GM23338 (cell line): ENCODE measurements at regions not wholly inside any gene's neighbourhood (a gene's known extent, or its start where the extent isn't known, plus 50 kb on each side); places are given as distances from the start of the nearest gene placed in this dataset.

Experiments used
- ATAC-seq: fragments of 200-7000 bp; cut with Tn5 transposase; 3 replicates; pipeline ENCODE4 v1.9.1; 2020
- DNase-seq: peaks from one replicate; pipeline ENCODE4 v3.0.0-alpha.2; 2015; ENCODE audit warnings: low spot score
- H2AFZ ChIP-seq: fragments of 200-600 bp; sonication (generic); 2 replicates; pipeline ENCODE4 v1.8.0; 2016; ENCODE audit warnings: antibody characterized with exemption, mild to moderate bottlenecking, moderate library complexity
- H3F3A ChIP-seq: fragments of 200-600 bp; sonication (generic); replicated peaks from 2 replicates; pipeline ENCODE4 v1.8.0; 2017; ENCODE audit warnings: antibody characterized with exemption, mixed run types, low read depth
- H3K27ac ChIP-seq: fragments of 200-600 bp; sonication (generic); 2 replicates; pipeline ENCODE4 v1.6.1; 2016; ENCODE audit warnings: low read depth
- H3K27me3 ChIP-seq: fragments of 200-600 bp; sonication (generic); 2 replicates; pipeline ENCODE4 v1.8.0; 2016; ENCODE audit warnings: mild to moderate bottlenecking, mixed run types, moderate library complexity; ENCODE audit not compliant: insufficient read depth
- H3K36me3 ChIP-seq: fragments of 200-600 bp; sonication (generic); 2 replicates; pipeline ENCODE4 v1.8.0; 2016; ENCODE audit warnings: mild to moderate bottlenecking; ENCODE audit not compliant: insufficient read depth
- H3K4me1 ChIP-seq: fragments of 200-600 bp; sonication (generic); 2 replicates; pipeline ENCODE4 v1.8.0; 2016; ENCODE audit warnings: mild to moderate bottlenecking, moderate library complexity; ENCODE audit not compliant: insufficient read depth
- H3K4me2 ChIP-seq: fragments of 200-600 bp; sonication (generic); 2 replicates; pipeline ENCODE4 v1.7.1; 2017; ENCODE audit warnings: mixed run types
- H3K4me3 ChIP-seq: fragments of 200-600 bp; sonication (generic); 2 replicates; pipeline ENCODE4 v1.6.1; 2016; ENCODE audit warnings: mixed run types
- H3K79me2 ChIP-seq: fragments of 200-600 bp; sonication (generic); replicated peaks from 2 replicates; pipeline ENCODE4 v1.8.0; 2017; ENCODE audit warnings: mild to moderate bottlenecking; ENCODE audit not compliant: insufficient read depth
- H3K9me2 ChIP-seq: fragments of 200-600 bp; sonication (generic); 2 replicates; pipeline ENCODE4 v1.8.0; 2017; ENCODE audit not compliant: insufficient read depth
- H4K20me1 ChIP-seq: fragments of 200-600 bp; sonication (generic); replicated peaks from 2 replicates; pipeline ENCODE4 v1.8.0; 2017; ENCODE audit warnings: mild to moderate bottlenecking; ENCODE audit not compliant: insufficient read depth
- H3K27ac Mint-ChIP-seq: 2 replicates; pipeline ENCODE4 v1.8.0; 2020; ENCODE audit warnings: inconsistent platforms, mild to moderate bottlenecking, moderate library complexity, mixed read lengths
- H3K27me3 Mint-ChIP-seq: 3 replicates; pipeline ENCODE4 v1.8.0; 2022; ENCODE audit warnings: low read depth, mild to moderate bottlenecking, moderate library complexity, mixed read lengths, inconsistent platforms; ENCODE audit not compliant: insufficient read depth, poor library complexity
- H3K36me3 Mint-ChIP-seq: 3 replicates; pipeline ENCODE4 v1.8.0; 2021; ENCODE audit warnings: low read depth, mild to moderate bottlenecking, inconsistent platforms, moderate library complexity, mixed read lengths
- H3K4me1 Mint-ChIP-seq: 3 replicates; pipeline ENCODE4 v1.8.0; 2020; ENCODE audit warnings: mild to moderate bottlenecking, inconsistent platforms, mixed read lengths
- H3K4me3 Mint-ChIP-seq: 3 replicates; pipeline ENCODE4 v1.8.0; 2021; ENCODE audit warnings: moderate library complexity, mild to moderate bottlenecking, inconsistent platforms, mixed read lengths
- H3K9me3 Mint-ChIP-seq: 3 replicates; pipeline ENCODE4 v1.8.0; 2020; ENCODE audit warnings: moderate library complexity, mild to moderate bottlenecking, inconsistent platforms, mixed read lengths
- CREB1 ChIP-seq: fragments of 250-450 bp; sonication (Bioruptor Pico); IDR thresholded peaks from 2 replicates; pipeline ENCODE4 v1.5.0; 2020; ENCODE audit warnings: low read depth, mild to moderate bottlenecking, moderate library complexity
- EZH2 ChIP-seq: fragments of 200-600 bp; sonication (generic); IDR thresholded peaks from one replicate; pipeline ENCODE4 v1.8.0; 2017; ENCODE audit warnings: antibody characterized with exemption, mild to moderate bottlenecking, low read depth; ENCODE audit not compliant: unreplicated experiment
- JUNB ChIP-seq: IDR thresholded peaks from one replicate; pipeline ENCODE4 v1.6.1; 2016; ENCODE audit warnings: antibody characterized with exemption; ENCODE audit not compliant: unreplicated experiment
- NANOG ChIP-seq: IDR thresholded peaks from 2 replicates; pipeline ENCODE4 v1.6.1; 2016; ENCODE audit warnings: antibody characterized with exemption, borderline replicate concordance
- ZNF331 ChIP-seq: fragments of 250-450 bp; sonication (Bioruptor Pico); IDR thresholded peaks from 2 replicates; pipeline ENCODE4 v1.5.0; 2020; ENCODE audit warnings: low read depth, mild to moderate bottlenecking, moderate library complexity
- TF ChIP-seq, protein P1 (sequence below): fragments of 250-450 bp; sonication (Bioruptor Pico); IDR thresholded peaks from 2 replicates; pipeline ENCODE4 v1.5.0; 2020; ENCODE audit warnings: mild to moderate bottlenecking, moderate library complexity
- TF ChIP-seq, protein P2 (sequence below): IDR thresholded peaks from one replicate; pipeline ENCODE4 v1.6.1; 2018; ENCODE audit warnings: antibody characterized with exemption; ENCODE audit not compliant: unreplicated experiment
- TF ChIP-seq, protein P3 (sequence below), 2 experiments: fragments of 200-600 bp in 1 of 2; sonication (generic) in 1 of 2; conservative IDR thresholded peaks; 2 replicates each; pipeline versions ENCODE4 v1.5.1 to v1.6.1; 2016 to 2017; ENCODE audit warnings: antibody characterized with exemption in 2 of 2, low read depth in 2 of 2, mild to moderate bottlenecking in 2 of 2, moderate library complexity in 1 of 2

DNA sequence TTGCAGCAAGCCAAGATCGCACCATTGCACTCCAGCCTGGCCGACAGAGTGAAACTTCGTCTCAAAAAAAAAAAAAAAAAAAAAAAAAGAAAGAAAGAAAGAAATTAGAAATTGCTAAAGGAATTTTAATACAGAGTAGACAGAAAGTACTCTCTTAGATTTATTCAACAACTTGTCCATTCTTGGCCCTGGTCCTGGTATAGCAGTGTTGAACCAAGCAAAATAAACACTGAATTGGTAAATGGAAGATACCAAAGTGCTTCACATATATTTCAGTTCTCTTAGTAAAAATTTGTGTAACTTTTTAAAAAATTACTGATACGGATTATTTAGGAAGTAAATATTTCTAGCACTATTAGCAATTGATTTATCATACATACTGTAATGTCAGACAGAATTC, 165.9 kb upstream of the TLL1 start:
- H3K4me1 ChIP-seq: no peaks in the 10 kb centered on the region
- H3K27ac Mint-ChIP-seq: no peak overlapping the region
- TF ChIP-seq ZNF331 (no peak), JUNB (no peak), EZH2 (no peak), CREB1 (CRISPR knock-in tag) (no peak), NANOG (no peak)
- TF ChIP-seq, protein P1, sequence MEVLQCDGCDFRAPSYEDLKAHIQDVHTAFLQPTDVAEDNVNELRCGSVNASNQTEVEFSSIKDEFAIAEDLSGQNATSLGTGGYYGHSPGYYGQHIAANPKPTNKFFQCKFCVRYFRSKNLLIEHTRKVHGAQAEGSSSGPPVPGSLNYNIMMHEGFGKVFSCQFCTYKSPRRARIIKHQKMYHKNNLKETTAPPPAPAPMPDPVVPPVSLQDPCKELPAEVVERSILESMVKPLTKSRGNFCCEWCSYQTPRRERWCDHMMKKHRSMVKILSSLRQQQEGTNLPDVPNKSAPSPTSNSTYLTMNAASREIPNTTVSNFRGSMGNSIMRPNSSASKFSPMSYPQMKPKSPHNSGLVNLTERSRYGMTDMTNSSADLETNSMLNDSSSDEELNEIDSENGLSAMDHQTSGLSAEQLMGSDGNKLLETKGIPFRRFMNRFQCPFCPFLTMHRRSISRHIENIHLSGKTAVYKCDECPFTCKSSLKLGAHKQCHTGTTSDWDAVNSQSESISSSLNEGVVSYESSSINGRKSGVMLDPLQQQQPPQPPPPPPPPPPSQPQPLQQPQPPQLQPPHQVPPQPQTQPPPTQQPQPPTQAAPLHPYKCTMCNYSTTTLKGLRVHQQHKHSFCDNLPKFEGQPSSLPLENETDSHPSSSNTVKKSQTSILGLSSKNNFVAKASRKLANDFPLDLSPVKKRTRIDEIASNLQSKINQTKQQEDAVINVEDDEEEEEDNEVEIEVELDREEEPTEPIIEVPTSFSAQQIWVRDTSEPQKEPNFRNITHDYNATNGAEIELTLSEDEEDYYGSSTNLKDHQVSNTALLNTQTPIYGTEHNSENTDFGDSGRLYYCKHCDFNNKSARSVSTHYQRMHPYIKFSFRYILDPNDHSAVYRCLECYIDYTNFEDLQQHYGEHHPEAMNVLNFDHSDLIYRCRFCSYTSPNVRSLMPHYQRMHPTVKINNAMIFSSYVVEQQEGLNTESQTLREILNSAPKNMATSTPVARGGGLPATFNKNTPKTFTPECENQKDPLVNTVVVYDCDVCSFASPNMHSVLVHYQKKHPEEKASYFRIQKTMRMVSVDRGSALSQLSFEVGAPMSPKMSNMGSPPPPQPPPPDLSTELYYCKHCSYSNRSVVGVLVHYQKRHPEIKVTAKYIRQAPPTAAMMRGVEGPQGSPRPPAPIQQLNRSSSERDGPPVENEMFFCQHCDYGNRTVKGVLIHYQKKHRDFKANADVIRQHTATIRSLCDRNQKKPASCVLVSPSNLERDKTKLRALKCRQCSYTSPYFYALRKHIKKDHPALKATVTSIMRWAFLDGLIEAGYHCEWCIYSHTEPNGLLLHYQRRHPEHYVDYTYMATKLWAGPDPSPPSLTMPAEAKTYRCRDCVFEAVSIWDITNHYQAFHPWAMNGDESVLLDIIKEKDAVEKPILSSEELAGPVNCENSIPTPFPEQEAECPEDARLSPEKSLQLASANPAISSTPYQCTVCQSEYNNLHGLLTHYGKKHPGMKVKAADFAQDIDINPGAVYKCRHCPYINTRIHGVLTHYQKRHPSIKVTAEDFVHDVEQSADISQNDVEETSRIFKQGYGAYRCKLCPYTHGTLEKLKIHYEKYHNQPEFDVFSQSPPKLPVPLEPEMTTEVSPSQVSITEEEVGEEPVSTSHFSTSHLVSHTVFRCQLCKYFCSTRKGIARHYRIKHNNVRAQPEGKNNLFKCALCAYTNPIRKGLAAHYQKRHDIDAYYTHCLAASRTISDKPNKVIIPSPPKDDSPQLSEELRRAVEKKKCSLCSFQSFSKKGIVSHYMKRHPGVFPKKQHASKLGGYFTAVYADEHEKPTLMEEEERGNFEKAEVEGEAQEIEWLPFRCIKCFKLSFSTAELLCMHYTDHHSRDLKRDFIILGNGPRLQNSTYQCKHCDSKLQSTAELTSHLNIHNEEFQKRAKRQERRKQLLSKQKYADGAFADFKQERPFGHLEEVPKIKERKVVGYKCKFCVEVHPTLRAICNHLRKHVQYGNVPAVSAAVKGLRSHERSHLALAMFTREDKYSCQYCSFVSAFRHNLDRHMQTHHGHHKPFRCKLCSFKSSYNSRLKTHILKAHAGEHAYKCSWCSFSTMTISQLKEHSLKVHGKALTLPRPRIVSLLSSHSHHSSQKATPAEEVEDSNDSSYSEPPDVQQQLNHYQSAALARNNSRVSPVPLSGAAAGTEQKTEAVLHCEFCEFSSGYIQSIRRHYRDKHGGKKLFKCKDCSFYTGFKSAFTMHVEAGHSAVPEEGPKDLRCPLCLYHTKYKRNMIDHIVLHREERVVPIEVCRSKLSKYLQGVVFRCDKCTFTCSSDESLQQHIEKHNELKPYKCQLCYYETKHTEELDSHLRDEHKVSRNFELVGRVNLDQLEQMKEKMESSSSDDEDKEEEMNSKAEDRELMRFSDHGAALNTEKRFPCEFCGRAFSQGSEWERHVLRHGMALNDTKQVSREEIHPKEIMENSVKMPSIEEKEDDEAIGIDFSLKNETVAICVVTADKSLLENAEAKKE (CRISPR knock-in tag): no peak
- TF ChIP-seq, protein P2, sequence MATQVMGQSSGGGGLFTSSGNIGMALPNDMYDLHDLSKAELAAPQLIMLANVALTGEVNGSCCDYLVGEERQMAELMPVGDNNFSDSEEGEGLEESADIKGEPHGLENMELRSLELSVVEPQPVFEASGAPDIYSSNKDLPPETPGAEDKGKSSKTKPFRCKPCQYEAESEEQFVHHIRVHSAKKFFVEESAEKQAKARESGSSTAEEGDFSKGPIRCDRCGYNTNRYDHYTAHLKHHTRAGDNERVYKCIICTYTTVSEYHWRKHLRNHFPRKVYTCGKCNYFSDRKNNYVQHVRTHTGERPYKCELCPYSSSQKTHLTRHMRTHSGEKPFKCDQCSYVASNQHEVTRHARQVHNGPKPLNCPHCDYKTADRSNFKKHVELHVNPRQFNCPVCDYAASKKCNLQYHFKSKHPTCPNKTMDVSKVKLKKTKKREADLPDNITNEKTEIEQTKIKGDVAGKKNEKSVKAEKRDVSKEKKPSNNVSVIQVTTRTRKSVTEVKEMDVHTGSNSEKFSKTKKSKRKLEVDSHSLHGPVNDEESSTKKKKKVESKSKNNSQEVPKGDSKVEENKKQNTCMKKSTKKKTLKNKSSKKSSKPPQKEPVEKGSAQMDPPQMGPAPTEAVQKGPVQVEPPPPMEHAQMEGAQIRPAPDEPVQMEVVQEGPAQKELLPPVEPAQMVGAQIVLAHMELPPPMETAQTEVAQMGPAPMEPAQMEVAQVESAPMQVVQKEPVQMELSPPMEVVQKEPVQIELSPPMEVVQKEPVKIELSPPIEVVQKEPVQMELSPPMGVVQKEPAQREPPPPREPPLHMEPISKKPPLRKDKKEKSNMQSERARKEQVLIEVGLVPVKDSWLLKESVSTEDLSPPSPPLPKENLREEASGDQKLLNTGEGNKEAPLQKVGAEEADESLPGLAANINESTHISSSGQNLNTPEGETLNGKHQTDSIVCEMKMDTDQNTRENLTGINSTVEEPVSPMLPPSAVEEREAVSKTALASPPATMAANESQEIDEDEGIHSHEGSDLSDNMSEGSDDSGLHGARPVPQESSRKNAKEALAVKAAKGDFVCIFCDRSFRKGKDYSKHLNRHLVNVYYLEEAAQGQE: no peak
- TF ChIP-seq, protein P3, sequence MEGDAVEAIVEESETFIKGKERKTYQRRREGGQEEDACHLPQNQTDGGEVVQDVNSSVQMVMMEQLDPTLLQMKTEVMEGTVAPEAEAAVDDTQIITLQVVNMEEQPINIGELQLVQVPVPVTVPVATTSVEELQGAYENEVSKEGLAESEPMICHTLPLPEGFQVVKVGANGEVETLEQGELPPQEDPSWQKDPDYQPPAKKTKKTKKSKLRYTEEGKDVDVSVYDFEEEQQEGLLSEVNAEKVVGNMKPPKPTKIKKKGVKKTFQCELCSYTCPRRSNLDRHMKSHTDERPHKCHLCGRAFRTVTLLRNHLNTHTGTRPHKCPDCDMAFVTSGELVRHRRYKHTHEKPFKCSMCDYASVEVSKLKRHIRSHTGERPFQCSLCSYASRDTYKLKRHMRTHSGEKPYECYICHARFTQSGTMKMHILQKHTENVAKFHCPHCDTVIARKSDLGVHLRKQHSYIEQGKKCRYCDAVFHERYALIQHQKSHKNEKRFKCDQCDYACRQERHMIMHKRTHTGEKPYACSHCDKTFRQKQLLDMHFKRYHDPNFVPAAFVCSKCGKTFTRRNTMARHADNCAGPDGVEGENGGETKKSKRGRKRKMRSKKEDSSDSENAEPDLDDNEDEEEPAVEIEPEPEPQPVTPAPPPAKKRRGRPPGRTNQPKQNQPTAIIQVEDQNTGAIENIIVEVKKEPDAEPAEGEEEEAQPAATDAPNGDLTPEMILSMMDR (conservative IDR thresholded peaks at IDR 0.05; ENCODE audit: low read depth in 2 of 2): no peak

More for the DNA sequence above, 165.9 kb upstream of the TLL1 start:
- no peak for DNase-seq
- Histone ChIP-seq H3K9me2 (0 out of 2 replicates have a peak, but pooled peaks cover 5% of the 10 kb centered on the region), H3K27ac (no peak overlapping the region), H3K4me3 (no peak overlapping the region), H3K4me2 (no peak overlapping the region), H3K27me3 (no peaks in the 10 kb centered on the region), H4K20me1 (no peaks in the 10 kb centered on the region), H3K36me3 (no peaks in the 10 kb centered on the region), H3K79me2 (no peaks in the 10 kb centered on the region), H3F3A (no peaks in the 10 kb centered on the region), H2AFZ (no peak overlapping the region)
- H3K27me3 Mint-ChIP-seq: peaks cover 3% of the 10 kb centered on the region
- no peaks in the 10 kb centered on the region for H3K36me3 Mint-ChIP-seq
- no peaks in the 10 kb centered on the region for H3K9me3 Mint-ChIP-seq
- no peak for ATAC-seq
- H3K4me3 Mint-ChIP-seq: no peak overlapping the region
- H3K4me1 Mint-ChIP-seq: peaks cover 24% of the 10 kb centered on the region
